ENCODE measurements at regions not wholly inside any gene's neighbourhood (a gene's known extent, or its start where the extent isn't known, plus 50 kb on each side); places are given as distances from the start of the nearest gene placed in this dataset.

- Histone ChIP-seq H3F3A (replicated peaks; ENCODE audit: low read depth) (no peaks in the 10 kb centered on the region), H3K4me2 (no peak overlapping the region), H3K4me1 (ENCODE audit: insufficient read depth) (no peaks in the 10 kb centered on the region), H3K36me3 (ENCODE audit: insufficient read depth) (no peaks in the 10 kb centered on the region), H4K20me1 (replicated peaks; ENCODE audit: insufficient read depth) (no peaks in the 10 kb centered on the region), H3K9me2 (ENCODE audit: insufficient read depth) (no peaks in the 10 kb centered on the region), H2AFZ (no peak overlapping the region), H3K79me2 (replicated peaks; ENCODE audit: insufficient read depth) (no peaks in the 10 kb centered on the region), H3K27ac (ENCODE audit: low read depth) (no peak overlapping the region), H3K27me3 (ENCODE audit: insufficient read depth) (no peaks in the 10 kb centered on the region), H3K4me3 (no peak overlapping the region)
- Mint-ChIP-seq H3K4me1 (no peaks in the 10 kb centered on the region), H3K27me3 (ENCODE audit: insufficient read depth, low read depth, poor library complexity) (no peaks in the 10 kb centered on the region), H3K9me3 (no peaks in the 10 kb centered on the region), H3K27ac (no peak overlapping the region), H3K36me3 (ENCODE audit: low read depth) (no peaks in the 10 kb centered on the region), H3K4me3 (no peak overlapping the region)
- TF ChIP-seq EZH2phosphoT487 (IDR thresholded peaks at IDR 0.05; ENCODE audit: unreplicated experiment): no peak
- TF ChIP-seq CTCF (conservative IDR thresholded peaks at IDR 0.05; ENCODE audit: low read depth in 2 of 2): no peak
- no peak for TF ChIP-seq NANOG (IDR thresholded peaks at IDR 0.05; ENCODE audit: borderline replicate concordance)
- no peak for TF ChIP-seq ZNF462 (CRISPR knock-in tag; IDR thresholded peaks at IDR 0.05)
- no peak for TF ChIP-seq JUNB (IDR thresholded peaks at IDR 0.05; ENCODE audit: unreplicated experiment)
- no peak for TF ChIP-seq ETS1 (IDR thresholded peaks at IDR 0.05)
- TF ChIP-seq EZH2 (IDR thresholded peaks at IDR 0.05; ENCODE audit: low read depth, unreplicated experiment): no peak
- no peak for TF ChIP-seq ZNF114 (CRISPR knock-in tag; IDR thresholded peaks at IDR 0.05)
- no peak for TF ChIP-seq STAT1 (IDR thresholded peaks at IDR 0.05; ENCODE audit: unreplicated experiment)
- TF ChIP-seq POLR2AphosphoS5 (IDR thresholded peaks at IDR 0.05; ENCODE audit: low read depth): no peak
- ATAC-seq (no peak), DNase-seq (ENCODE audit: low spot score) (no peak)
Observed at GRCh38 chr13:82717249-82717648, 1165.0 kb downstream of the SLITRK1 start.
